NOMO-1 (cell line): ENCODE measurements at regions not wholly inside any gene's neighbourhood (a gene's known extent, or its start where the extent isn't known, plus 50 kb on each side); places are given as distances from the start of the nearest gene placed in this dataset.
"Not testable (repeated sequence)": the region's sequence is repeated elsewhere in the genome, so short reads cannot be mapped to it uniquely, and the experiment has no call there.

Experiments
- DNase-seq, 2 experiments: peaks; one replicate each; lab custom pipeline; 2025; ENCODE audit not compliant: unreplicated experiment in 2 of 2; lab: John Stamatoyannopoulos, UW

DNA sequence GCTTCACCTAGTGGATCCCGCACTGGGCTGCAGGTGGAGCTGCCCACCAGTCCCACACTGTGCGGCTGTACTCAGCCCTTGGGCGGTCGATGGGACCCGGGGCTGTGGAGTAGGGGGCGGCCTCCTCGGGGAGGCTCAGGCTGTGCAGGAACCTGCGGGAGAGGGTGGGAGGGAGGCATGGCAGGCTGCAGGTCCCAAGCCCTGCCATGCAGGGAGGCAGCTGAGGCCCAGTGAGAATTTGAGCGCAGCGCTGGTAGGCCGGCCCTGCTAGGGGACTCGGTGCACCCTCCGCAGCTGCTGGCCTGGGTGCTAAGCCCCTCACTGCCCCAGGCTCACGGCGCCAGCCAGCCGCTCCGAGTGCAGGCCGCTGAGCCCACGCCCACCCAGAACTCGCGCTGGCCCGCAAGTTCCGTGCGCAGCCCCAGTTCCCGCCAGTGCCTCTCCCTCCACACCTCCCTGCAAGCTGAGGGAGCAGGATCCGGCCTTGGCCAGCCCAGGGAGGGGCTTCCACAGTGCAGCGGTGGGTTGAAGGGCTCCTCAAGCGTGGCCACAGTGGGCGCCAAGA, 1407.6 kb downstream of the EPHA7 start:
- no peak for DNase-seq

- no peak for DNase-seq
These were observed 1410.4 kb downstream of the EPHA7 start for GRCh38 chr6:92008757-92009502.

DNA sequence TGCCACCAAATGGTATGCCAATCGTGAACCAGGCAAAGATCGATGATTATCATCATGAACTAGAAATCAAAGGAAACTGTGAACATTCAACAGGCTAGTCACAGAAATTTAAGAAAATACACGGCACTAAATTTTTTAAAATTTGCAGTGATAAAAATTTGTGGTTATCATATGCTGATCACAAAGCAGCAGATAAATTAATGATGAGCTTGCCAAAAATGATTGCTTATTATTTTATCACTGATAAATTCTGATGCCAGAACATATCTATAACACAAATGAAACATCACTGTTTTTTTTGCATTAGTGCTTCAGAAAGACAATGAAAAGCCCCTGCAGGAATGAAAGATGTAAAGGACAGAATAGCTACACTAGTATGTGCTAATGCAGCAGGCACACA, 1413.2 kb upstream of the MAP3K7 start:
- DNase-seq, result no peak

- no peak for DNase-seq
These were observed 1407.9 kb upstream of the MAP3K7 start for GRCh38 chr6:91994787-91995186.

DNA sequence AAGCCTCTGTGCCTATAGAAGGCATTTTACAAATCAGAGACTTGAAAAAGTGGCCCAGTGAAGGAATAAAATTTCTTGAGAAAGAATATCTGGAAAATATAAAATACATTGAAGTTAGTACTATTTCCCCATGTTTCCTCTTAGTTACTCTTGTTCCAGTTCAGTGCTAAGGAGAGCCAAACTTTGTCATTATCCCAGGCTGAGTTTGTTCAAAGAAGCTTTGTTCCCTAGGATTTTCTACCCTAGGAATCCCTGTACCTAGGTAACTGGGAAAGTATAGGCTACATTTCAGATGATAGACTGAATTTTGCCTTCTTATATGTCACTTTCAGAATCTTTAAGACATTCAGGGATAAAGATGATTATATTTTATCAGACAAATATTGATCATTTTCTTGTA, 1395.7 kb upstream of the MAP3K7 start:
- no peak for DNase-seq

DNA sequence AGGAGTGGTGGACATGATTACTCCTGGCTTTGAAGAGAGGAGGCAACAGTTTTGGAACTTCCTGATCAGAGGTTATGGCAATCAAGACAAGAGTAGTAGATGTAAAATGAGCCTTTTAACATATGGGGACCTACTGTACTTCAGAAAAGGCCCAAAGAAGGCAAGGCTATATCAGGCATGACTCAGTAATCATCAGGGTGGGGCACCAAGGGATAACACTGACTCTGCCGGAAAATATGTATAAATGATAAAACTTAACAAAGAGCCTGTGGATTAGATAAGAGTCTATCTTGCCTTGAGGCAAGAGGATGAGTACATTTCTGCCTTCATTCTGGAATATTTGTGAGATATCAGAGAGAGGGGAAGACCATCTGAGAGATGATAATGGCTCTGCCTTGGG, 1389.9 kb upstream of the MAP3K7 start:
- no peak for DNase-seq

- DNase-seq, result no peak
These were observed 1383.8 kb upstream of the MAP3K7 start for GRCh38 chr6:91970700-91971099.

GRCh38 chr6:91965872-91966271, 1379.0 kb upstream of the MAP3K7 start:
- DNase-seq, result no peak

GRCh38 chr6:91961671-91962070, 1374.8 kb upstream of the MAP3K7 start:
- no peak for DNase-seq

- no peak for DNase-seq
These were observed 1374.4 kb upstream of the MAP3K7 start for GRCh38 chr6:91961236-91961635.

- no peak for DNase-seq
These were observed 1355.0 kb upstream of the MAP3K7 start for GRCh38 chr6:91941838-91942237.

DNA sequence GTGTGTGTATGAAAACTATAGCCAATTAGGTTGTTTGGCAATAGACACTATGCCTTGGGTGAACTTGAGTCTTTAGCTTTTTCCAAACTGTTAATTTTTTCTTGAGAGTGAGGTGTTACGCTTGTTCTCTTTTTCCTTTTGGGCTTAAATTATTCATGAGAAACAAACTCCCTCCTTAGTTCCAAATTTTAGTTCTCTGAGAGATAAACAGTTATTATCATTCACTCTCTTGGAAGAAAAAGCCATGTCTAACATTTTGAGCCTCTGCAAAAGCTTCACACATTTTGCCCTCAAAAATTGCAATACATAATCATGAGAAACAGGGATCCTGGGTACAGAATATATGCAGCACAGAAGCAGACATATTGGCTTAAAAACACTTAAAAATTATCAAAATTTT, 1353.9 kb upstream of the MAP3K7 start:
- DNase-seq, result no peak

GRCh38 chr6:91926827-91927226, 1340.0 kb upstream of the MAP3K7 start:
- no peak for DNase-seq

- DNase-seq, result no peak
These were observed 1339.5 kb upstream of the MAP3K7 start for GRCh38 chr6:91926361-91926760.

GRCh38 chr6:91911945-91912344, 1325.1 kb upstream of the MAP3K7 start:
- DNase-seq, result no peak

- DNase-seq, result no peak
These were observed 1317.8 kb upstream of the MAP3K7 start for GRCh38 chr6:91904586-91905164.

GRCh38 chr6:91895599-91896285, 1308.9 kb upstream of the MAP3K7 start:
- no peak for DNase-seq

GRCh38 chr6:91886183-91886795, 1299.4 kb upstream of the MAP3K7 start:
- no peak for DNase-seq

DNA sequence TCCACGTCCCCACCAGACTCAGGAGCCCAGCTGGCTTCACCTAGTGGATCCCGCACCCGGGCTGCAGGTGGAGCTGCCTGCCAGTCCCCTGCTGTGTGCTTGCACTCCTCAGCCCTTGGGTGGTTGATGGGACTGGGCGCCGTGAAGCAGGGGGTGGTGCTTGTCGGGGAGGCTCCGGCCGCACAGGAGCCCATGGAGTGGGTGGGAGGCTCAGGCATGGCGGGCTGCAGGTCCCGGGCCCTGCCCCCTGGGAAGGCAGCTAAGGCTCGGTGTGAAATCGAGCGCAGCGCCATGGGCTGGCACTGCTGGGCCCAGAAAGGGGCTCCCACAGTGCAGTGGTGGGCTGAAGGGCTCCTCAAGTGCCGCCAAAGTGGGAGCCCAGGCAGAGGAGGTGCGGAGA, 1294.9 kb upstream of the MAP3K7 start:
- not testable (repeated sequence) for DNase-seq

GRCh38 chr6:91879386-91879995, 1292.6 kb upstream of the MAP3K7 start:
- DNase-seq, result no peak

GRCh38 chr6:91877994-91878393, 1291.1 kb upstream of the MAP3K7 start:
- no peak for DNase-seq
